ENCODE measurements at regions not wholly inside any gene's neighbourhood (a gene's known extent, or its start where the extent isn't known, plus 50 kb on each side); places are given as distances from the start of the nearest gene placed in this dataset.

GRCh38 chr2:238685327-238685709, 162.6 kb upstream of the TWIST2 start:
- no peak for TF ChIP-seq CTCF (IDR thresholded peaks at IDR 0.05; ENCODE audit: insufficient read depth, low read depth, low read length, missing control alignments)
- H3K4me3 ChIP-seq (ENCODE audit: low read depth, low read length) = no peak overlapping the region
- DNase-seq (ENCODE audit: low read depth) = no peak

- no peak for DNase-seq (ENCODE audit: low read depth)
- no peak overlapping the region for H3K4me3 ChIP-seq (ENCODE audit: low read depth, low read length)
- TF ChIP-seq CTCF (IDR thresholded peaks at IDR 0.05; ENCODE audit: insufficient read depth, low read depth, low read length, missing control alignments) = no peak
Observed at GRCh38 chr2:238685713-238686112, 162.2 kb upstream of the TWIST2 start.

GRCh38 chr2:238686223-238686622, 161.7 kb upstream of the TWIST2 start:
- no peak overlapping the region for H3K4me3 ChIP-seq (ENCODE audit: low read depth, low read length)
- TF ChIP-seq CTCF (IDR thresholded peaks at IDR 0.05; ENCODE audit: insufficient read depth, low read depth, low read length, missing control alignments) = no peak
- DNase-seq (ENCODE audit: low read depth) = no peak

GRCh38 chr2:238688193-238689153, 159.4 kb upstream of the TWIST2 start:
- no peak overlapping the region for H3K4me3 ChIP-seq (ENCODE audit: low read depth, low read length)
- no peak for DNase-seq (ENCODE audit: low read depth)

GRCh38 chr2:238689331-238689730, 158.6 kb upstream of the TWIST2 start:
- TF ChIP-seq CTCF (IDR thresholded peaks at IDR 0.05; ENCODE audit: insufficient read depth, low read depth, low read length, missing control alignments) = no peak
- DNase-seq (ENCODE audit: low read depth) = no peak
- no peak overlapping the region for H3K4me3 ChIP-seq (ENCODE audit: low read depth, low read length)

More at GRCh38 chr2:238688193-238689153, 159.4 kb upstream of the TWIST2 start:
- no peak for TF ChIP-seq CTCF (IDR thresholded peaks at IDR 0.05; ENCODE audit: insufficient read depth, low read depth, low read length, missing control alignments)

GRCh38 chr2:238689871-238690389, 158.0 kb upstream of the TWIST2 start:
- DNase-seq (ENCODE audit: low read depth) = no peak
- no peak for TF ChIP-seq CTCF (IDR thresholded peaks at IDR 0.05; ENCODE audit: insufficient read depth, low read depth, low read length, missing control alignments)
- H3K4me3 ChIP-seq (ENCODE audit: low read depth, low read length) = no peak overlapping the region
